IPS-18a (cell line): ENCODE measurements at regions not wholly inside any gene's neighbourhood (a gene's known extent, or its start where the extent isn't known, plus 50 kb on each side); places are given as distances from the start of the nearest gene placed in this dataset.

ENCODE experiments used
- H3K27ac ChIP-seq: one replicate; pipeline ENCODE4 v1.5.1; 2013; ENCODE audit warnings: low read length
- H3K27me3 ChIP-seq: one replicate; pipeline ENCODE4 v1.6.1; 2013; ENCODE audit warnings: mild to moderate bottlenecking, low read length; ENCODE audit not compliant: control insufficient read depth, insufficient read depth
- H3K36me3 ChIP-seq: one replicate; pipeline ENCODE4 v1.6.1; 2013; ENCODE audit warnings: low read depth, low read length; ENCODE audit not compliant: control insufficient read depth
- H3K4me1 ChIP-seq: one replicate; pipeline ENCODE4 v1.6.1; 2013; ENCODE audit warnings: low read depth, low read length; ENCODE audit not compliant: control insufficient read depth
- H3K4me3 ChIP-seq: one replicate; pipeline ENCODE4 v1.5.1; 2013; ENCODE audit warnings: low read length
- H3K9ac ChIP-seq: one replicate; pipeline ENCODE4 v1.6.1; 2013; ENCODE audit warnings: mild to moderate bottlenecking, low read length, moderate library complexity
- H3K9me3 ChIP-seq: one replicate; pipeline ENCODE4 v1.6.1; 2013; ENCODE audit warnings: low read depth, low read length; ENCODE audit not compliant: control insufficient read depth

GRCh38 chr2:117222809-117223208, 591.7 kb upstream of the DDX18 start:
- no peak overlapping the region for H3K4me3 ChIP-seq
- H3K9ac ChIP-seq: no peak overlapping the region
- no peak overlapping the region for H3K27ac ChIP-seq
- no peaks in the 10 kb centered on the region for H3K36me3 ChIP-seq
- H3K27me3 ChIP-seq: no peaks in the 10 kb centered on the region
- H3K4me1 ChIP-seq: no peaks in the 10 kb centered on the region
- no peaks in the 10 kb centered on the region for H3K9me3 ChIP-seq

- Histone ChIP-seq H3K27ac (no peak overlapping the region), H3K4me1 (no peaks in the 10 kb centered on the region), H3K9ac (no peak overlapping the region), H3K9me3 (no peaks in the 10 kb centered on the region), H3K36me3 (no peaks in the 10 kb centered on the region), H3K27me3 (no peaks in the 10 kb centered on the region), H3K4me3 (no peak overlapping the region)
Measured at GRCh38 chr2:117232305-117232704, 582.2 kb upstream of the DDX18 start.

- Histone ChIP-seq H3K9me3 (no peaks in the 10 kb centered on the region), H3K4me3 (no peak overlapping the region), H3K36me3 (no peaks in the 10 kb centered on the region), H3K9ac (no peak overlapping the region), H3K4me1 (peaks cover 11% of the 10 kb centered on the region), H3K27ac (no peak overlapping the region), H3K27me3 (no peaks in the 10 kb centered on the region)
Measured at GRCh38 chr2:117257362-117257761, 557.1 kb upstream of the DDX18 start.

- Histone ChIP-seq H3K4me3 (no peak overlapping the region), H3K9me3 (peaks cover 2% of the 10 kb centered on the region), H3K27me3 (no peaks in the 10 kb centered on the region), H3K9ac (no peak overlapping the region), H3K27ac (no peak overlapping the region), H3K36me3 (no peaks in the 10 kb centered on the region), H3K4me1 (peaks cover 12% of the 10 kb centered on the region)
Measured at GRCh38 chr2:117269574-117269973, 544.9 kb upstream of the DDX18 start.

- Histone ChIP-seq H3K9ac (no peak overlapping the region), H3K4me1 (peaks cover 18% of the 10 kb centered on the region), H3K27me3 (no peaks in the 10 kb centered on the region), H3K4me3 (no peak overlapping the region), H3K36me3 (no peaks in the 10 kb centered on the region), H3K9me3 (peaks cover 9% of the 10 kb centered on the region), H3K27ac (no peak overlapping the region)
Measured at GRCh38 chr2:117271631-117272030, 542.9 kb upstream of the DDX18 start.

- Histone ChIP-seq H3K9me3 (peaks cover 9% of the 10 kb centered on the region), H3K36me3 (no peaks in the 10 kb centered on the region), H3K27ac (peak overlapping the region; percentile 33), H3K27me3 (no peaks in the 10 kb centered on the region), H3K4me1 (peaks cover 29% of the 10 kb centered on the region), H3K4me3 (peak overlapping the region; percentile 16), H3K9ac (no peak overlapping the region)
Measured at GRCh38 chr2:117273009-117273671, 541.4 kb upstream of the DDX18 start.

- H3K36me3 ChIP-seq: no peaks in the 10 kb centered on the region
- no peak overlapping the region for H3K9ac ChIP-seq
- H3K4me1 ChIP-seq: no peaks in the 10 kb centered on the region
- H3K27me3 ChIP-seq: no peaks in the 10 kb centered on the region
- H3K4me3 ChIP-seq: no peak overlapping the region
- no peak overlapping the region for H3K27ac ChIP-seq
- peaks cover 19% of the 10 kb centered on the region for H3K9me3 ChIP-seq
Measured at GRCh38 chr2:117293012-117293411, 521.5 kb upstream of the DDX18 start.

- no peak overlapping the region for H3K9ac ChIP-seq
- H3K27ac ChIP-seq: no peak overlapping the region
- no peaks in the 10 kb centered on the region for H3K36me3 ChIP-seq
- H3K27me3 ChIP-seq: no peaks in the 10 kb centered on the region
- H3K9me3 ChIP-seq: no peaks in the 10 kb centered on the region
- H3K4me1 ChIP-seq: no peaks in the 10 kb centered on the region
- no peak overlapping the region for H3K4me3 ChIP-seq
Measured at GRCh38 chr2:117299451-117299850, 515.0 kb upstream of the DDX18 start.

GRCh38 chr2:117308861-117309770, 505.4 kb upstream of the DDX18 start:
- H3K27ac ChIP-seq: no peak overlapping the region
- H3K36me3 ChIP-seq: no peaks in the 10 kb centered on the region
- no peak overlapping the region for H3K4me3 ChIP-seq
- no peaks in the 10 kb centered on the region for H3K27me3 ChIP-seq
- H3K4me1 ChIP-seq: no peaks in the 10 kb centered on the region
- H3K9ac ChIP-seq: no peak overlapping the region
- H3K9me3 ChIP-seq: no peaks in the 10 kb centered on the region

GRCh38 chr2:117321816-117322215, 492.7 kb upstream of the DDX18 start:
- Histone ChIP-seq H3K36me3 (no peaks in the 10 kb centered on the region), H3K27me3 (no peaks in the 10 kb centered on the region), H3K4me1 (no peaks in the 10 kb centered on the region)

GRCh38 chr2:117323331-117323730, 491.2 kb upstream of the DDX18 start:
- Histone ChIP-seq H3K27ac (no peak overlapping the region), H3K36me3 (no peaks in the 10 kb centered on the region), H3K4me1 (no peaks in the 10 kb centered on the region), H3K9me3 (no peaks in the 10 kb centered on the region), H3K4me3 (no peak overlapping the region), H3K27me3 (no peaks in the 10 kb centered on the region), H3K9ac (no peak overlapping the region)

More at GRCh38 chr2:117321816-117322215, 492.7 kb upstream of the DDX18 start:
- H3K4me3 ChIP-seq: no peak overlapping the region
- H3K9ac ChIP-seq: no peak overlapping the region
- H3K27ac ChIP-seq: no peak overlapping the region
- no peaks in the 10 kb centered on the region for H3K9me3 ChIP-seq
